ENCODE measurements at regions not wholly inside any gene's neighbourhood (a gene's known extent, or its start where the extent isn't known, plus 50 kb on each side); places are given as distances from the start of the nearest gene placed in this dataset.
"Not testable (repeated sequence)": the region's sequence is repeated elsewhere in the genome, so short reads cannot be mapped to it uniquely, and the experiment has no call there.

- Histone ChIP-seq H3K9me3 (ENCODE audit: control insufficient read depth, low read length) (no peaks in the 10 kb centered on the region), H3K27ac (ENCODE audit: low read depth, low read length, severe bottlenecking) (no peak overlapping the region), H3K4me3 (ENCODE audit: extremely low read depth, insufficient read depth, low read length, poor library complexity, severe bottlenecking) (no peak overlapping the region), H3K36me3 (ENCODE audit: control insufficient read depth, insufficient read depth, low read length) (no peaks in the 10 kb centered on the region), H3K4me1 (ENCODE audit: control insufficient read depth, insufficient read depth, low read length, poor library complexity, severe bottlenecking) (peaks cover 11% of the 10 kb centered on the region)
- 58 to 76% methylated on average over 2 to 3 of the region's 5 CpGs for WGBS, 2 experiments (ENCODE audit: insufficient coverage in 2 of 2)
Measured at GRCh38 chr3:66552846-66553245, 52.0 kb upstream of the LRIG1 start.

GRCh38 chr3:66553441-66554113, 52.8 kb upstream of the LRIG1 start:
- peak overlapping the region; percentile 64 for H3K27ac ChIP-seq (ENCODE audit: low read depth, low read length, severe bottlenecking)
- WGBS, 2 experiments (ENCODE audit: insufficient coverage in 2 of 2), result 94 to 98% methylated on average over 3 to 7 of the region's 11 CpGs

GRCh38 chr3:66554178-66554577, 53.4 kb upstream of the LRIG1 start:
- Histone ChIP-seq H3K4me3 (ENCODE audit: extremely low read depth, insufficient read depth, low read length, poor library complexity, severe bottlenecking) (no peak overlapping the region), H3K36me3 (ENCODE audit: control insufficient read depth, insufficient read depth, low read length) (no peaks in the 10 kb centered on the region), H3K27ac (ENCODE audit: low read depth, low read length, severe bottlenecking) (peak overlapping the region; percentile 64), H3K9me3 (ENCODE audit: control insufficient read depth, low read length) (no peaks in the 10 kb centered on the region), H3K4me1 (ENCODE audit: control insufficient read depth, insufficient read depth, low read length, poor library complexity, severe bottlenecking) (peaks cover 11% of the 10 kb centered on the region)
- WGBS, 2 experiments (ENCODE audit: insufficient coverage in 2 of 2), result no CpG with 5 or more reads among the region's 1 CpG

More at GRCh38 chr3:66553441-66554113, 52.8 kb upstream of the LRIG1 start:
- Histone ChIP-seq H3K36me3 (ENCODE audit: control insufficient read depth, insufficient read depth, low read length) (no peaks in the 10 kb centered on the region), H3K4me1 (ENCODE audit: control insufficient read depth, insufficient read depth, low read length, poor library complexity, severe bottlenecking) (peaks cover 11% of the 10 kb centered on the region), H3K4me3 (ENCODE audit: extremely low read depth, insufficient read depth, low read length, poor library complexity, severe bottlenecking) (no peak overlapping the region), H3K9me3 (ENCODE audit: control insufficient read depth, low read length) (no peaks in the 10 kb centered on the region)

GRCh38 chr3:66555214-66555844, 54.5 kb upstream of the LRIG1 start:
- no peaks in the 10 kb centered on the region for H3K9me3 ChIP-seq (ENCODE audit: control insufficient read depth, low read length)
- H3K4me1 ChIP-seq (ENCODE audit: control insufficient read depth, insufficient read depth, low read length, poor library complexity, severe bottlenecking), result peaks cover 11% of the 10 kb centered on the region
- H3K4me3 ChIP-seq (ENCODE audit: extremely low read depth, insufficient read depth, low read length, poor library complexity, severe bottlenecking), result no peak overlapping the region
- H3K36me3 ChIP-seq (ENCODE audit: control insufficient read depth, insufficient read depth, low read length), result no peaks in the 10 kb centered on the region
- no peak overlapping the region for H3K27ac ChIP-seq (ENCODE audit: low read depth, low read length, severe bottlenecking)
- 93% methylated on average over 3 of the region's 4 CpGs; no CpG with 5 or more reads in 1 of the 2 experiments for WGBS, 2 experiments (ENCODE audit: insufficient coverage in 2 of 2)

- whole genome bisulfite sequencing, 2 experiments (ENCODE audit: insufficient coverage in 2 of 2), result 100% methylated on average over 7 of the region's 7 CpGs
Measured at GRCh38 chr3:66557170-66557569, 56.3 kb upstream of the LRIG1 start.

GRCh38 chr3:66559924-66560323, 59.1 kb upstream of the LRIG1 start:
- H3K4me3 ChIP-seq (ENCODE audit: extremely low read depth, insufficient read depth, low read length, poor library complexity, severe bottlenecking); H3K4me1 ChIP-seq (ENCODE audit: control insufficient read depth, insufficient read depth, low read length, poor library complexity, severe bottlenecking); H3K36me3 ChIP-seq (ENCODE audit: control insufficient read depth, insufficient read depth, low read length); H3K27ac ChIP-seq (ENCODE audit: low read depth, low read length, severe bottlenecking); H3K9me3 ChIP-seq (ENCODE audit: control insufficient read depth, low read length): not testable (repeated sequence)
- WGBS, 2 experiments (ENCODE audit: insufficient coverage in 2 of 2), result 85 to 90% methylated on average over 4 of the region's 4 CpGs

More at GRCh38 chr3:66557170-66557569, 56.3 kb upstream of the LRIG1 start:
- H3K36me3 ChIP-seq (ENCODE audit: control insufficient read depth, insufficient read depth, low read length), result no peaks in the 10 kb centered on the region
- no peaks in the 10 kb centered on the region for H3K9me3 ChIP-seq (ENCODE audit: control insufficient read depth, low read length)
- H3K27ac ChIP-seq (ENCODE audit: low read depth, low read length, severe bottlenecking), result no peak overlapping the region
- H3K4me3 ChIP-seq (ENCODE audit: extremely low read depth, insufficient read depth, low read length, poor library complexity, severe bottlenecking), result no peak overlapping the region
- peaks cover 11% of the 10 kb centered on the region for H3K4me1 ChIP-seq (ENCODE audit: control insufficient read depth, insufficient read depth, low read length, poor library complexity, severe bottlenecking)

- H3K9me3 ChIP-seq (ENCODE audit: control insufficient read depth, low read length), result peaks cover 3% of the 10 kb centered on the region
- H3K4me3 ChIP-seq (ENCODE audit: extremely low read depth, insufficient read depth, low read length, poor library complexity, severe bottlenecking), result no peak overlapping the region
- H3K27ac ChIP-seq (ENCODE audit: low read depth, low read length, severe bottlenecking), result no peak overlapping the region
Measured at GRCh38 chr3:66561367-66561766, 60.5 kb upstream of the LRIG1 start.

GRCh38 chr3:66565301-66565700, 64.5 kb upstream of the LRIG1 start:
- Histone ChIP-seq H3K4me3 (ENCODE audit: extremely low read depth, insufficient read depth, low read length, poor library complexity, severe bottlenecking) (no peak overlapping the region), H3K36me3 (ENCODE audit: control insufficient read depth, insufficient read depth, low read length) (no peaks in the 10 kb centered on the region), H3K9me3 (ENCODE audit: control insufficient read depth, low read length) (peaks cover 3% of the 10 kb centered on the region), H3K27ac (ENCODE audit: low read depth, low read length, severe bottlenecking) (no peak overlapping the region), H3K4me1 (ENCODE audit: control insufficient read depth, insufficient read depth, low read length, poor library complexity, severe bottlenecking) (peaks cover 9% of the 10 kb centered on the region)
- 78 to 80% methylated on average over 1 to 2 of the region's 3 CpGs for WGBS, 2 experiments (ENCODE audit: insufficient coverage in 2 of 2)

More at GRCh38 chr3:66561367-66561766, 60.5 kb upstream of the LRIG1 start:
- peaks cover 4% of the 10 kb centered on the region for H3K4me1 ChIP-seq (ENCODE audit: control insufficient read depth, insufficient read depth, low read length, poor library complexity, severe bottlenecking)
- H3K36me3 ChIP-seq (ENCODE audit: control insufficient read depth, insufficient read depth, low read length), result no peaks in the 10 kb centered on the region

GRCh38 chr3:66567077-66567476, 66.3 kb upstream of the LRIG1 start:
- WGBS, 2 experiments (ENCODE audit: insufficient coverage in 2 of 2), result 96 to 100% methylated on average over 1 to 2 of the region's 2 CpGs
- no peak overlapping the region for H3K4me3 ChIP-seq (ENCODE audit: extremely low read depth, insufficient read depth, low read length, poor library complexity, severe bottlenecking)
- H3K4me1 ChIP-seq (ENCODE audit: control insufficient read depth, insufficient read depth, low read length, poor library complexity, severe bottlenecking), result peaks cover 9% of the 10 kb centered on the region
- H3K36me3 ChIP-seq (ENCODE audit: control insufficient read depth, insufficient read depth, low read length), result no peaks in the 10 kb centered on the region
- H3K9me3 ChIP-seq (ENCODE audit: control insufficient read depth, low read length), result peaks cover 3% of the 10 kb centered on the region
- peak overlapping the region; percentile 2 for H3K27ac ChIP-seq (ENCODE audit: low read depth, low read length, severe bottlenecking)

- Histone ChIP-seq H3K9me3 (ENCODE audit: control insufficient read depth, low read length) (no peaks in the 10 kb centered on the region), H3K27ac (ENCODE audit: low read depth, low read length, severe bottlenecking) (no peak overlapping the region), H3K36me3 (ENCODE audit: control insufficient read depth, insufficient read depth, low read length) (no peaks in the 10 kb centered on the region), H3K4me1 (ENCODE audit: control insufficient read depth, insufficient read depth, low read length, poor library complexity, severe bottlenecking) (peaks cover 2% of the 10 kb centered on the region), H3K4me3 (ENCODE audit: extremely low read depth, insufficient read depth, low read length, poor library complexity, severe bottlenecking) (no peak overlapping the region)
- 69 to 72% methylated on average over 3 to 4 of the region's 5 CpGs for WGBS, 2 experiments (ENCODE audit: insufficient coverage in 2 of 2)
Measured at GRCh38 chr3:66572090-66572675, 71.4 kb upstream of the LRIG1 start.

Measured in mesodermal cell (in vitro differentiated cells).